Glomerular visceral epithelial cell (primary cell): ENCODE measurements at regions not wholly inside any gene's neighbourhood (a gene's known extent, or its start where the extent isn't known, plus 50 kb on each side); places are given as distances from the start of the nearest gene placed in this dataset.

Source experiments
- DNase-seq: peaks from one replicate; pipeline ENCODE4 v3.0.0-alpha.2; 2016; ENCODE audit errors: extremely low spot score

GRCh38 chr12:75606151-75606550 is 94.7 kb upstream of the KRR1 start:
- DNase-seq: no peak

- DNase-seq: peak; percentile 4
Observed at GRCh38 chr12:75603475-75603874, 92.1 kb upstream of the KRR1 start.

GRCh38 chr12:75602106-75602505 is 90.7 kb upstream of the KRR1 start:
- no peak for DNase-seq

GRCh38 chr12:75600146-75600545 is 88.7 kb upstream of the KRR1 start:
- no peak for DNase-seq

- DNase-seq: no peak
Observed at GRCh38 chr12:75599061-75599460, 87.7 kb upstream of the KRR1 start.

- DNase-seq: no peak
Observed at GRCh38 chr12:75596406-75596805, 85.0 kb upstream of the KRR1 start.

- no peak for DNase-seq
Observed at GRCh38 chr12:75592638-75593335, 81.4 kb upstream of the KRR1 start.

- no peak for DNase-seq
Observed at GRCh38 chr12:75592086-75592485, 80.7 kb upstream of the KRR1 start.

- peak; percentile 1 for DNase-seq
Observed at GRCh38 chr12:75591628-75592027, 80.2 kb upstream of the KRR1 start.

- DNase-seq: no peak
Observed at GRCh38 chr12:75589801-75590200, 78.4 kb upstream of the KRR1 start.

GRCh38 chr12:75587340-75588106 is 76.1 kb upstream of the KRR1 start:
- DNase-seq: no peak

- peak; percentile 51 for DNase-seq
Observed at GRCh38 chr12:75585330-75585729, 73.9 kb upstream of the KRR1 start.

GRCh38 chr12:75583355-75583754 is 71.9 kb upstream of the KRR1 start:
- DNase-seq: no peak

- DNase-seq: no peak
Observed at GRCh38 chr12:75581515-75581914, 70.1 kb upstream of the KRR1 start.

GRCh38 chr12:75579552-75579951 is 68.1 kb upstream of the KRR1 start:
- DNase-seq: no peak

- DNase-seq: no peak
Observed at GRCh38 chr12:75578546-75578945, 67.1 kb upstream of the KRR1 start.

- DNase-seq: no peak
Observed at GRCh38 chr12:75577812-75578211, 66.4 kb upstream of the KRR1 start.

- no peak for DNase-seq
Observed at GRCh38 chr12:75571656-75572205, 60.3 kb upstream of the KRR1 start.

GRCh38 chr12:75571204-75571603 is 59.8 kb upstream of the KRR1 start:
- no peak for DNase-seq

- DNase-seq: no peak
Observed at GRCh38 chr12:75568801-75569200, 57.4 kb upstream of the KRR1 start.

- DNase-seq: no peak
Observed at GRCh38 chr12:75568393-75568792, 57.0 kb upstream of the KRR1 start.

- no peak for DNase-seq
Observed at GRCh38 chr12:75565795-75566194, 54.4 kb upstream of the KRR1 start.

GRCh38 chr12:75564852-75565251 is 53.4 kb upstream of the KRR1 start:
- DNase-seq: no peak
